GM12878 (cell line): ENCODE measurements at regions not wholly inside any gene's neighbourhood (a gene's known extent, or its start where the extent isn't known, plus 50 kb on each side); places are given as distances from the start of the nearest gene placed in this dataset.

Experiments
- BCLAF1 ChIP-seq: fragments of 450-650 bp; IDR thresholded peaks from 2 replicates; pipeline ENCODE4 v1.6.1; 2017; ENCODE audit warnings: antibody characterized with exemption, mild to moderate bottlenecking, moderate library complexity
- GABPA ChIP-seq: IDR thresholded peaks from 2 replicates; pipeline ENCODE4 v1.6.1; 2014; ENCODE audit warnings: antibody characterized with exemption, low read depth, mild to moderate bottlenecking, inconsistent platforms
- JUNB ChIP-seq: IDR thresholded peaks from 2 replicates; pipeline ENCODE4 v1.6.1; 2016; ENCODE audit warnings: antibody characterized with exemption, mild to moderate bottlenecking
- MAX ChIP-seq: IDR thresholded peaks from 2 replicates; pipeline ENCODE4 v1.6.1; 2012; ENCODE audit warnings: low read depth, low read length, improper control_type of control experiment
- NFXL1 ChIP-seq: fragments of 450-650 bp; IDR thresholded peaks from 2 replicates; pipeline ENCODE4 v1.6.1; 2017; ENCODE audit warnings: antibody characterized with exemption, mild to moderate bottlenecking, borderline replicate concordance
- NR2C1 ChIP-seq: fragments of 450-650 bp; IDR thresholded peaks from 2 replicates; pipeline ENCODE4 v1.6.1; 2017; ENCODE audit warnings: antibody characterized with exemption, mild to moderate bottlenecking, moderate library complexity
- PAX5 ChIP-seq: IDR thresholded peaks from 2 replicates; pipeline ENCODE4 v1.6.1; 2011; ENCODE audit warnings: low read depth, low read length, borderline replicate concordance
- PBX3 ChIP-seq: IDR thresholded peaks from 2 replicates; pipeline ENCODE4 v1.6.1; 2011; ENCODE audit warnings: mild to moderate bottlenecking, low read depth, low read length, moderate library complexity; ENCODE audit not compliant: insufficient replicate concordance
- SPI1 ChIP-seq: IDR thresholded peaks from 2 replicates; pipeline ENCODE4 v1.6.1; 2011; ENCODE audit warnings: low read depth, mild to moderate bottlenecking, low read length, moderate library complexity, borderline replicate concordance; ENCODE audit not compliant: insufficient read depth
- ZNF24 ChIP-seq: fragments of 450-650 bp; IDR thresholded peaks from 2 replicates; pipeline ENCODE4 v1.6.1; 2017; ENCODE audit warnings: antibody characterized with exemption, mild to moderate bottlenecking
- TF ChIP-seq, protein P1 (sequence below): fragments of 450-650 bp; IDR thresholded peaks from 2 replicates; pipeline ENCODE4 v1.6.1; 2016; ENCODE audit warnings: mild to moderate bottlenecking
- TF ChIP-seq, protein P2 (sequence below): IDR thresholded peaks from 2 replicates; pipeline ENCODE4 v1.6.1; 2011; ENCODE audit warnings: borderline replicate concordance, low read depth, mild to moderate bottlenecking, moderate library complexity, low read length; ENCODE audit not compliant: insufficient read depth, poor library complexity, severe bottlenecking

- no peak for TF ChIP-seq BCLAF1
- TF ChIP-seq NR2C1: no peak
- TF ChIP-seq MAX: no peak
- no peak for TF ChIP-seq GABPA
- TF ChIP-seq, protein P1, sequence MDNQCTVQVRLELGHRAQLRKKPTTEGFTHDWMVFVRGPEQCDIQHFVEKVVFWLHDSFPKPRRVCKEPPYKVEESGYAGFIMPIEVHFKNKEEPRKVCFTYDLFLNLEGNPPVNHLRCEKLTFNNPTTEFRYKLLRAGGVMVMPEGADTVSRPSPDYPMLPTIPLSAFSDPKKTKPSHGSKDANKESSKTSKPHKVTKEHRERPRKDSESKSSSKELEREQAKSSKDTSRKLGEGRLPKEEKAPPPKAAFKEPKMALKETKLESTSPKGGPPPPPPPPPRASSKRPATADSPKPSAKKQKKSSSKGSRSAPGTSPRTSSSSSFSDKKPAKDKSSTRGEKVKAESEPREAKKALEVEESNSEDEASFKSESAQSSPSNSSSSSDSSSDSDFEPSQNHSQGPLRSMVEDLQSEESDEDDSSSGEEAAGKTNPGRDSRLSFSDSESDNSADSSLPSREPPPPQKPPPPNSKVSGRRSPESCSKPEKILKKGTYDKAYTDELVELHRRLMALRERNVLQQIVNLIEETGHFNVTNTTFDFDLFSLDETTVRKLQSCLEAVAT: no peak
- no peak for TF ChIP-seq ZNF24
- TF ChIP-seq JUNB: no peak
- no peak for TF ChIP-seq SPI1
- no peak for TF ChIP-seq PBX3
- TF ChIP-seq, protein P2, sequence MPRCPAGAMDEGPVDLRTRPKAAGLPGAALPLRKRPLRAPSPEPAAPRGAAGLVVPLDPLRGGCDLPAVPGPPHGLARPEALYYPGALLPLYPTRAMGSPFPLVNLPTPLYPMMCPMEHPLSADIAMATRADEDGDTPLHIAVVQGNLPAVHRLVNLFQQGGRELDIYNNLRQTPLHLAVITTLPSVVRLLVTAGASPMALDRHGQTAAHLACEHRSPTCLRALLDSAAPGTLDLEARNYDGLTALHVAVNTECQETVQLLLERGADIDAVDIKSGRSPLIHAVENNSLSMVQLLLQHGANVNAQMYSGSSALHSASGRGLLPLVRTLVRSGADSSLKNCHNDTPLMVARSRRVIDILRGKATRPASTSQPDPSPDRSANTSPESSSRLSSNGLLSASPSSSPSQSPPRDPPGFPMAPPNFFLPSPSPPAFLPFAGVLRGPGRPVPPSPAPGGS: no peak
- TF ChIP-seq NFXL1: no peak
- no peak for TF ChIP-seq PAX5
- TF ChIP-seq, all 136 proteins: peak for 0
Measured at GRCh38 chr9:103802068-103802467, 292.0 kb upstream of the SMC2 start (continued).
